CD8-positive, alpha-beta memory T cell (primary cell): ENCODE measurements at regions not wholly inside any gene's neighbourhood (a gene's known extent, or its start where the extent isn't known, plus 50 kb on each side); places are given as distances from the start of the nearest gene placed in this dataset.
"Not testable (repeated sequence)": the region's sequence is repeated elsewhere in the genome, so short reads cannot be mapped to it uniquely, and the experiment has no call there.

Experiments used
- CTCF ChIA-PET: fragments of 350-600 bp; sonication (Branson Sonifier 250); formaldehyde crosslinking; loops from one replicate; lab custom pipeline; 2021; ENCODE audit warnings: antibody characterized with exemption; lab: Charles Lee
- POLR2A ChIA-PET: fragments of 350-600 bp; sonication (Branson Sonifier 250); formaldehyde crosslinking; loops from one replicate; lab custom pipeline; 2021; ENCODE audit warnings: antibody characterized with exemption; lab: Charles Lee
- DNase-seq, 5 donors: peaks; one replicate each; pipeline versions ENCODE4 v3.0.0 to v3.0.0-alpha.2; 2020 to 2022; ENCODE audit warnings: mixed read lengths in 1 of 5
- H3K27ac ChIP-seq: one replicate; pipeline ENCODE4 v1.7.0; 2013; ENCODE audit warnings: low read depth, mild to moderate bottlenecking, low read length, moderate library complexity
- H3K27me3 ChIP-seq: 2 replicates; pipeline ENCODE4 v1.7.0; 2013; ENCODE audit warnings: low read length, mild to moderate bottlenecking; ENCODE audit not compliant: insufficient read depth, poor library complexity, severe bottlenecking
- H3K36me3 ChIP-seq: 2 replicates; pipeline ENCODE4 v1.7.0; 2013; ENCODE audit warnings: mild to moderate bottlenecking, low read length, moderate library complexity; ENCODE audit not compliant: insufficient read depth
- H3K4me1 ChIP-seq: 2 replicates; pipeline ENCODE4 v1.7.0; 2013; ENCODE audit warnings: mild to moderate bottlenecking, low read length, moderate library complexity; ENCODE audit not compliant: insufficient read depth
- H3K4me3 ChIP-seq: 2 replicates; pipeline ENCODE4 v1.7.0; 2013; ENCODE audit warnings: mild to moderate bottlenecking, low read length
- H3K9me3 ChIP-seq: 2 replicates; pipeline ENCODE4 v1.7.0; 2013; ENCODE audit warnings: mild to moderate bottlenecking, low read length
- H3K27ac Mint-ChIP-seq, 8 donors: one replicate each; pipeline ENCODE4 v1.8.0; 2020 to 2021; ENCODE audit warnings: mixed read lengths in 8 of 8, mild to moderate bottlenecking in 6 of 8, inconsistent platforms in 3 of 8, moderate library complexity in 3 of 8
- H3K27me3 Mint-ChIP-seq, 2 donors: one replicate each; pipeline ENCODE4 v1.8.0; 2020 to 2021; ENCODE audit warnings: mixed read lengths in 2 of 2, mild to moderate bottlenecking in 1 of 2, moderate library complexity in 1 of 2
- H3K36me3 Mint-ChIP-seq, 3 donors: one replicate each; pipeline ENCODE4 v1.8.0; 2020 to 2021; ENCODE audit warnings: mixed read lengths in 3 of 3, inconsistent platforms in 1 of 3, mild to moderate bottlenecking in 1 of 3
- H3K4me1 Mint-ChIP-seq, 3 donors: one replicate each; pipeline ENCODE4 v1.8.0; 2020 to 2021; ENCODE audit warnings: mixed read lengths in 3 of 3, inconsistent platforms in 1 of 3, mild to moderate bottlenecking in 1 of 3
- H3K4me3 Mint-ChIP-seq, 7 donors: one replicate each; pipeline ENCODE4 v1.8.0; 2020 to 2021; ENCODE audit warnings: mixed read lengths in 7 of 7, mild to moderate bottlenecking in 6 of 7, moderate library complexity in 4 of 7, inconsistent platforms in 2 of 7
- H3K9me3 Mint-ChIP-seq, 5 donors: one replicate each; pipeline ENCODE4 v1.8.0; 2020 to 2022; ENCODE audit warnings: mixed read lengths in 5 of 5, mild to moderate bottlenecking in 3 of 5, moderate library complexity in 2 of 5, inconsistent platforms in 1 of 5

- H3K27me3 ChIP-seq, CTCF ChIA-PET, H3K36me3 ChIP-seq, POLR2A ChIA-PET, H3K27me3 Mint-ChIP-seq, H3K4me3 Mint-ChIP-seq, H3K27ac ChIP-seq, H3K4me3 ChIP-seq, H3K36me3 Mint-ChIP-seq, H3K27ac Mint-ChIP-seq, H3K4me1 ChIP-seq, H3K9me3 ChIP-seq, H3K4me1 Mint-ChIP-seq, DNase-seq: not testable (repeated sequence)
- H3K9me3 Mint-ChIP-seq: peaks cover 3 to 11% (median 5%) of the 10 kb centered on the region in 5 donors
Measured at GRCh38 chr5:99509064-99509463, 580.3 kb upstream of the CHD1 start.

- H3K9me3 ChIP-seq, H3K4me1 ChIP-seq, H3K27ac ChIP-seq, H3K27me3 ChIP-seq, POLR2A ChIA-PET, H3K27ac Mint-ChIP-seq, H3K4me3 ChIP-seq, H3K27me3 Mint-ChIP-seq, CTCF ChIA-PET, H3K9me3 Mint-ChIP-seq, DNase-seq, H3K4me3 Mint-ChIP-seq, H3K36me3 ChIP-seq, H3K4me1 Mint-ChIP-seq, H3K36me3 Mint-ChIP-seq: not testable (repeated sequence)
Measured at GRCh38 chr5:99495456-99495855, 566.6 kb upstream of the CHD1 start.

GRCh38 chr5:99478450-99478849, 549.6 kb upstream of the CHD1 start:
- H3K9me3 Mint-ChIP-seq, H3K36me3 Mint-ChIP-seq, H3K4me3 ChIP-seq, H3K27me3 ChIP-seq, H3K27ac Mint-ChIP-seq, H3K9me3 ChIP-seq, H3K36me3 ChIP-seq, H3K27me3 Mint-ChIP-seq, CTCF ChIA-PET, H3K4me1 ChIP-seq, DNase-seq, H3K4me1 Mint-ChIP-seq, H3K27ac ChIP-seq, H3K4me3 Mint-ChIP-seq, POLR2A ChIA-PET: not testable (repeated sequence)

GRCh38 chr5:99473328-99473727, 544.5 kb upstream of the CHD1 start:
- H3K4me3 Mint-ChIP-seq, H3K36me3 Mint-ChIP-seq, POLR2A ChIA-PET, CTCF ChIA-PET, H3K27me3 ChIP-seq, H3K9me3 Mint-ChIP-seq, H3K4me1 Mint-ChIP-seq, H3K36me3 ChIP-seq, DNase-seq, H3K27ac Mint-ChIP-seq, H3K27me3 Mint-ChIP-seq, H3K4me1 ChIP-seq, H3K4me3 ChIP-seq, H3K9me3 ChIP-seq, H3K27ac ChIP-seq: not testable (repeated sequence)

GRCh38 chr5:99471726-99472125, 542.9 kb upstream of the CHD1 start:
- H3K9me3 ChIP-seq, H3K9me3 Mint-ChIP-seq, H3K4me1 ChIP-seq, H3K4me3 Mint-ChIP-seq, H3K27ac Mint-ChIP-seq, H3K36me3 ChIP-seq, H3K4me3 ChIP-seq, POLR2A ChIA-PET, H3K27me3 Mint-ChIP-seq, H3K27ac ChIP-seq, H3K4me1 Mint-ChIP-seq, DNase-seq, H3K27me3 ChIP-seq, H3K36me3 Mint-ChIP-seq, CTCF ChIA-PET: not testable (repeated sequence)

DNA sequence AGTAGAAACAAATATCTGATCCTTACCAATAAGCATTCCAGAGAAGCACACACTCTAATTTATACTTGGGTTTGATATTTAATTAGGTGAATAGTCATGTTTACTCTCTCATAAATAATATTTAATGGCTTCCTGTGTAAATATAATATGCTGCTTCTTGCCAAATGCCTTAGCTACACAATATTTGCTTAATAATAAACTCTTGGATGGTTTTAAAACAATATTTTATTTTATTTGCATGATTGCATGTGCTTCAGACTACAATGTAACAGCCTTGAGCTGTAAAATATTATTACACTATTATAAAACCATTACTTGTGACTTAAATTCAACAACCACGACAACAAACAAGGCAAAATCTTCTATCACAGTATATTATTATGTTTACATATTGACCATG, 542.4 kb upstream of the CHD1 start:
- H3K27ac ChIP-seq, H3K4me3 ChIP-seq, POLR2A ChIA-PET, H3K9me3 ChIP-seq, H3K4me3 Mint-ChIP-seq, H3K27me3 Mint-ChIP-seq, DNase-seq, CTCF ChIA-PET, H3K4me1 Mint-ChIP-seq, H3K36me3 Mint-ChIP-seq, H3K4me1 ChIP-seq, H3K36me3 ChIP-seq, H3K27ac Mint-ChIP-seq, H3K9me3 Mint-ChIP-seq, H3K27me3 ChIP-seq: not testable (repeated sequence)

DNA sequence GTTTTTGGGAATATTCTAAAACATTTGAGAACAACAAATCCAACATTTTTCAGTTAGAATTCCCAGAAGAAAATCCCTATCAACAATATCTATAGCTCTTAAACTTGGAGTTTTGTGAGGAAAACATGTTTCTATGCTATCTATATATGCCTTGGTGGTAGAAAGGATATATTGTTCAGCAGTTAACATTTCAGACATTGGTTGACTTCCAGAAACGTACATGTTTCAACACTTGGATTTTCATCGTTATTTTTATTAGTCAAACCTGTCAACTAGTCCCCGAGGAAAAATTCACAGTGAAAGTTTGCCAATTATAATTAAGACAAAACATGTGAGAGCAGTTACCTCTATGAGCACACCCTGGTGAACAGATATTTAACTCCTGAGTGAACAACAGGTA, 541.8 kb upstream of the CHD1 start:
- H3K27me3 Mint-ChIP-seq, H3K4me1 ChIP-seq, H3K27ac ChIP-seq, H3K27ac Mint-ChIP-seq, H3K36me3 ChIP-seq, POLR2A ChIA-PET, H3K4me3 ChIP-seq, H3K9me3 ChIP-seq, H3K27me3 ChIP-seq, H3K4me3 Mint-ChIP-seq, H3K36me3 Mint-ChIP-seq, DNase-seq, H3K9me3 Mint-ChIP-seq, CTCF ChIA-PET, H3K4me1 Mint-ChIP-seq: not testable (repeated sequence)

GRCh38 chr5:99460701-99461100, 531.9 kb upstream of the CHD1 start:
- H3K27me3 ChIP-seq: no peaks in the 10 kb centered on the region
- no peaks in the 10 kb centered on the region for H3K4me1 Mint-ChIP-seq
- H3K36me3 ChIP-seq: no peaks in the 10 kb centered on the region
- H3K27ac Mint-ChIP-seq: no peak overlapping the region
- no peak for DNase-seq
- ChIA-PET POLR2A (no interaction called here), CTCF (no interaction called here)
- no peaks in the 10 kb centered on the region for H3K9me3 ChIP-seq
- H3K4me3 Mint-ChIP-seq: no peak overlapping the region
- H3K4me1 ChIP-seq: no peaks in the 10 kb centered on the region
- H3K27me3 Mint-ChIP-seq: peaks cover 0 to 2% of the 10 kb centered on the region in 2 donors
- H3K27ac ChIP-seq: no peak overlapping the region
- H3K9me3 Mint-ChIP-seq: peaks cover 0 to 2% (median 0%) of the 10 kb centered on the region in 5 donors
- no peaks in the 10 kb centered on the region for H3K36me3 Mint-ChIP-seq
- no peak overlapping the region for H3K4me3 ChIP-seq

DNA sequence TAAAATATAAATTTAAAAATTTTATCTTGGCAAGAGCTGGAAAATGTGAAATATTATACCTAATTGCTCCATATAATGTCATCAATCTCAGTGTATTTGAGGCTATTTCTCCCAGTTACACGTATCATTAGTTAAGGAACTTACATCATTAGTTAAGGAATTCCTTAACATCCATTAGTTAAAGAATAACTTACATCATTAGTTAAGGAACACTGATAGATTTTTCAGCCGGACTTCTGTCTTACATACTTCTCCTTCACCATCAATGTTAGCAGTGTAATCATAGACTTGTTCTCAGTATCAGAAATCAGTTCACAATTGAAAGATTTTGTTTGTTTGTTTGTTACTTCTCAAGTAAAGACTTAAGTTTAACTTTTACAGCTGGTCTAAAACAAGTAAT, 524.4 kb upstream of the CHD1 start:
- Mint-ChIP-seq H3K27me3 (peaks cover 0 to under 1% of the 10 kb centered on the region in 2 donors), H3K4me1 (no peaks in the 10 kb centered on the region), H3K36me3 (no peaks in the 10 kb centered on the region), H3K4me3 (no peak overlapping the region), H3K9me3 (no peaks in the 10 kb centered on the region), H3K27ac (no peak overlapping the region)
- Histone ChIP-seq H3K9me3 (no peaks in the 10 kb centered on the region), H3K36me3 (no peaks in the 10 kb centered on the region), H3K4me1 (no peaks in the 10 kb centered on the region), H3K27ac (no peak overlapping the region), H3K4me3 (no peak overlapping the region), H3K27me3 (no peaks in the 10 kb centered on the region)
- ChIA-PET POLR2A (no interaction called here), CTCF (no interaction called here)
- no peak for DNase-seq
